PC-9 (cell line): ENCODE measurements at regions not wholly inside any gene's neighbourhood (a gene's known extent, or its start where the extent isn't known, plus 50 kb on each side); places are given as distances from the start of the nearest gene placed in this dataset.

Experiments
- BruUV-seq: library from RNA; stranded (reverse); fragments of 400-500 nt; replicated peaks from 2 replicates; lab custom pipeline; 2021; lab: Mats Ljungman, UMichigan
- CTCF ChIA-PET: fragments of 300-600 bp; sonication (Branson Sonifier 250); formaldehyde crosslinking; loops from one replicate; lab custom pipeline; 2022; ENCODE audit warnings: antibody characterized with exemption; lab: Charles Lee
- POLR2A ChIA-PET: fragments of 300-600 bp; sonication (Branson Sonifier 250); formaldehyde crosslinking; loops from one replicate; lab custom pipeline; 2022; ENCODE audit warnings: antibody characterized with exemption; ENCODE audit not compliant: unreplicated experiment; lab: Charles Lee
- DNase-seq, 2 experiments: peaks; one replicate each; pipeline versions ENCODE4 v3.0.0 to v3.0.0-alpha.2; 2015 to 2022; ENCODE audit warnings: mixed read lengths in 1 of 2
- H2AFZ ChIP-seq: fragments of 200-600 bp; sonication (generic); 2 replicates; pipeline ENCODE4 v1.8.1; 2017; ENCODE audit warnings: antibody characterized with exemption
- H3F3A ChIP-seq: fragments of 200-600 bp; sonication (generic); 2 replicates; pipeline ENCODE4 v1.8.1; 2017; ENCODE audit warnings: antibody characterized with exemption, mild to moderate bottlenecking, low read depth; ENCODE audit not compliant: insufficient read depth
- H3K27ac ChIP-seq: fragments of 200-600 bp; sonication (generic); 2 replicates; pipeline ENCODE4 v1.6.1; 2016; ENCODE audit warnings: mixed run types
- H3K27me3 ChIP-seq: fragments of 200-600 bp; sonication (generic); 2 replicates; pipeline ENCODE4 v1.6.1; 2016; ENCODE audit warnings: low read depth, mixed run types; ENCODE audit not compliant: insufficient read depth
- H3K36me3 ChIP-seq: fragments of 200-600 bp; sonication (generic); 2 replicates; pipeline ENCODE4 v1.6.1; 2016; ENCODE audit warnings: low read depth, mixed run types
- H3K4me1 ChIP-seq: fragments of 200-600 bp; sonication (generic); replicated peaks from 2 replicates; pipeline ENCODE4 v1.6.1; 2016; ENCODE audit warnings: mixed run types; ENCODE audit not compliant: insufficient read depth
- H3K4me2 ChIP-seq: fragments of 200-600 bp; sonication (generic); 2 replicates; pipeline ENCODE4 v1.6.1; 2017; ENCODE audit warnings: mixed run types
- H3K4me3 ChIP-seq: fragments of 200-600 bp; sonication (generic); 2 replicates; pipeline ENCODE4 v1.6.1; 2016; ENCODE audit warnings: mixed run types
- H3K79me2 ChIP-seq: fragments of 200-600 bp; sonication (generic); 2 replicates; pipeline ENCODE4 v1.6.1; 2017; ENCODE audit warnings: low read depth, mixed run types
- H3K9me2 ChIP-seq: fragments of 200-600 bp; sonication (generic); 2 replicates; pipeline ENCODE4 v1.8.1; 2017; ENCODE audit warnings: mild to moderate bottlenecking; ENCODE audit not compliant: insufficient read depth
- H3K9me3 ChIP-seq: fragments of 200-600 bp; sonication (generic); 2 replicates; pipeline ENCODE4 v1.8.1; 2016; ENCODE audit warnings: low read depth; ENCODE audit not compliant: insufficient read depth
- H4K20me1 ChIP-seq: fragments of 200-600 bp; sonication (generic); 2 replicates; pipeline ENCODE4 v1.8.1; 2017; ENCODE audit not compliant: insufficient read depth
- CTCF ChIP-seq: fragments of 200-600 bp; sonication (generic); conservative IDR thresholded peaks from 2 replicates; pipeline ENCODE4 v1.6.1; 2017; ENCODE audit warnings: mixed run types, antibody characterized with exemption, mild to moderate bottlenecking, moderate library complexity
- EZH2 ChIP-seq: fragments of 200-600 bp; sonication (generic); IDR thresholded peaks from 2 replicates; pipeline ENCODE4 v1.8.0; 2017; ENCODE audit warnings: antibody characterized with exemption, low read depth
- intact Hi-C: fragments of 100-400 bp; cut with micrococcal nuclease; formaldehyde crosslinking; loops from one replicate; pipeline ENCODE4 v1.10.0; 2022; ENCODE audit not compliant: unreplicated experiment

GRCh38 chr12:105480162-105480561 lies 149.7 kb downstream of the C12orf75 start:
- Histone ChIP-seq H3K9me3 (0 out of 2 replicates have a peak, but pooled peaks cover 5% of the 10 kb centered on the region), H3K4me3 (no peak overlapping the region), H2AFZ (no peak overlapping the region), H3K27me3 (no peaks in the 10 kb centered on the region), H3K4me2 (no peak overlapping the region), H3K4me1 (peaks cover 8% of the 10 kb centered on the region), H3K27ac (no peak overlapping the region), H3K36me3 (no peaks in the 10 kb centered on the region), H3F3A (no peaks in the 10 kb centered on the region), H3K79me2 (no peaks in the 10 kb centered on the region), H3K9me2 (no peaks in the 10 kb centered on the region), H4K20me1 (no peaks in the 10 kb centered on the region)
- POLR2A ChIA-PET, result no interaction called here
- intact Hi-C loops, result no loop called here
- no peak for DNase-seq
- CTCF ChIA-PET, result no interaction called here
- no TSS peak for BruUV-seq
- no peak for TF ChIP-seq EZH2
- TF ChIP-seq CTCF, result no peak

- Histone ChIP-seq H3K9me3 (0 out of 2 replicates have a peak, but pooled peaks cover under 1% of the 10 kb centered on the region), H3K4me2 (no peak overlapping the region), H3F3A (peaks cover 9% of the 10 kb centered on the region; the same call in 1 of the 2 replicates), H2AFZ (no peak overlapping the region), H4K20me1 (no peaks in the 10 kb centered on the region), H3K79me2 (no peaks in the 10 kb centered on the region), H3K4me3 (no peak overlapping the region), H3K27me3 (no peaks in the 10 kb centered on the region), H3K9me2 (no peaks in the 10 kb centered on the region; the same call in 1 of the 2 replicates), H3K27ac (no peak overlapping the region), H3K36me3 (no peaks in the 10 kb centered on the region), H3K4me1 (peaks cover 16% of the 10 kb centered on the region)
- DNase-seq, result no peak
- BruUV-seq, result no TSS peak
- TF ChIP-seq EZH2 (no peak), CTCF (no peak)
- ChIA-PET CTCF (no interaction called here), POLR2A (no interaction called here)
- intact Hi-C loops, result no loop called here
Measured at GRCh38 chr12:105481392-105482300, 151.2 kb downstream of the C12orf75 start.

- no peak for TF ChIP-seq EZH2
- Histone ChIP-seq H3F3A (peaks cover 9% of the 10 kb centered on the region; the same call in 1 of the 2 replicates), H3K4me2 (no peak overlapping the region), H3K4me3 (no peak overlapping the region), H3K36me3 (no peaks in the 10 kb centered on the region), H3K4me1 (peaks cover 16% of the 10 kb centered on the region), H4K20me1 (no peaks in the 10 kb centered on the region), H3K9me3 (no peaks in the 10 kb centered on the region), H3K27ac (no peak overlapping the region), H3K79me2 (no peaks in the 10 kb centered on the region), H3K27me3 (no peaks in the 10 kb centered on the region), H2AFZ (no peak overlapping the region), H3K9me2 (no peaks in the 10 kb centered on the region; the same call in 1 of the 2 replicates)
- intact Hi-C loops, result no loop called here
- BruUV-seq, result no TSS peak
- POLR2A ChIA-PET, result no interaction called here
- no peak for DNase-seq
- CTCF ChIA-PET, result no interaction called here
Measured at GRCh38 chr12:105482951-105483350, 152.5 kb downstream of the C12orf75 start.
